Smooth muscle cell (in vitro differentiated cells): ENCODE measurements at regions not wholly inside any gene's neighbourhood (a gene's known extent, or its start where the extent isn't known, plus 50 kb on each side); places are given as distances from the start of the nearest gene placed in this dataset.

Experiments used
- DNase-seq: peaks from one replicate; lab custom pipeline; 2025; ENCODE audit not compliant: unreplicated experiment; lab: John Stamatoyannopoulos, UW
- H2AFZ ChIP-seq: fragments of 200-600 bp; sonication (generic); 2 replicates; pipeline ENCODE4 v1.6.0; 2016; ENCODE audit warnings: antibody characterized with exemption, low read depth, mild to moderate bottlenecking
- H3F3A ChIP-seq: fragments of 200-600 bp; sonication (generic); 2 replicates; pipeline ENCODE4 v1.6.0; 2017; ENCODE audit warnings: antibody characterized with exemption, low read depth
- H3K27ac ChIP-seq: fragments of 200-600 bp; sonication (generic); 2 replicates; pipeline ENCODE4 v1.5.1; 2016; ENCODE audit warnings: low read depth, mild to moderate bottlenecking
- H3K27me3 ChIP-seq: fragments of 200-600 bp; sonication (generic); 2 replicates; pipeline ENCODE4 v1.6.1; 2016; ENCODE audit warnings: low read depth, mild to moderate bottlenecking
- H3K36me3 ChIP-seq: fragments of 200-600 bp; sonication (generic); 2 replicates; pipeline ENCODE4 v1.5.1; 2016; ENCODE audit warnings: low read depth
- H3K4me1 ChIP-seq: fragments of 200-600 bp; sonication (generic); 2 replicates; pipeline ENCODE4 v1.5.1; 2016; ENCODE audit warnings: low read depth
- H3K4me2 ChIP-seq: fragments of 200-600 bp; sonication (generic); 2 replicates; pipeline ENCODE4 v1.6.0; 2016; ENCODE audit warnings: mild to moderate bottlenecking
- H3K4me3 ChIP-seq: fragments of 200-600 bp; sonication (generic); 2 replicates; pipeline ENCODE4 v1.5.1; 2016; ENCODE audit warnings: mild to moderate bottlenecking
- H3K79me2 ChIP-seq: fragments of 200-600 bp; sonication (generic); 2 replicates; pipeline ENCODE4 v1.6.0; 2016; ENCODE audit warnings: low read depth, mild to moderate bottlenecking
- H3K9ac ChIP-seq: fragments of 200-600 bp; sonication (generic); 2 replicates; pipeline ENCODE4 v1.6.0; 2016; ENCODE audit warnings: low read depth
- H3K9me3 ChIP-seq: fragments of 200-600 bp; sonication (generic); replicated peaks from 2 replicates; pipeline ENCODE4 v1.5.1; 2016; ENCODE audit warnings: low read depth
- H4K20me1 ChIP-seq: fragments of 200-600 bp; sonication (generic); 2 replicates; pipeline ENCODE4 v1.6.0; 2016; ENCODE audit warnings: low read depth
- CTCF ChIP-seq: fragments of 200-600 bp; sonication (generic); IDR thresholded peaks from 2 replicates; pipeline ENCODE4 v1.5.1; 2017; ENCODE audit warnings: borderline replicate concordance, mild to moderate bottlenecking, antibody characterized with exemption; ENCODE audit not compliant: insufficient read depth, poor library complexity, severe bottlenecking
- WGBS: methylation state at CpG from one replicate; pipeline ENCODE4 v1.1.7; 2016; ENCODE audit warnings: low lambda C conversion rate; 5-methylcytosine and 5-hydroxymethylcytosine counted together

- Histone ChIP-seq H3K27ac (no peak overlapping the region), H3K4me3 (no peak overlapping the region), H3F3A (no peaks in the 10 kb centered on the region)
These were observed 55.5 kb upstream of the ADAM23 start for GRCh38 chr2:206387808-206388207.

GRCh38 chr2:206388698-206389097 is 54.6 kb upstream of the ADAM23 start:
- Histone ChIP-seq H3K36me3 (no peaks in the 10 kb centered on the region), H3F3A (no peaks in the 10 kb centered on the region), H3K4me2 (no peak overlapping the region), H3K27me3 (no peaks in the 10 kb centered on the region), H2AFZ (no peak overlapping the region), H3K9me3 (no peaks in the 10 kb centered on the region), H3K79me2 (no peaks in the 10 kb centered on the region), H3K4me3 (no peak overlapping the region), H3K27ac (no peak overlapping the region), H3K9ac (no peak overlapping the region), H4K20me1 (no peaks in the 10 kb centered on the region), H3K4me1 (no peaks in the 10 kb centered on the region)
- DNase-seq, result no peak
- TF ChIP-seq CTCF, result no peak

More at GRCh38 chr2:206387808-206388207, 55.5 kb upstream of the ADAM23 start:
- Histone ChIP-seq H3K36me3 (no peaks in the 10 kb centered on the region), H3K27me3 (no peaks in the 10 kb centered on the region), H3K4me2 (no peak overlapping the region), H3K4me1 (no peaks in the 10 kb centered on the region), H4K20me1 (no peaks in the 10 kb centered on the region), H2AFZ (no peak overlapping the region), H3K9me3 (no peaks in the 10 kb centered on the region), H3K79me2 (no peaks in the 10 kb centered on the region), H3K9ac (no peak overlapping the region)
- TF ChIP-seq CTCF, result no peak
- WGBS, result 90% methylated on average over 3 of the region's 3 CpGs
- DNase-seq, result no peak

GRCh38 chr2:206389164-206389563 is 54.2 kb upstream of the ADAM23 start:
- H3K79me2 ChIP-seq, result no peaks in the 10 kb centered on the region
- no peaks in the 10 kb centered on the region for H3K36me3 ChIP-seq
- H3F3A ChIP-seq, result no peaks in the 10 kb centered on the region
- no peaks in the 10 kb centered on the region for H3K9me3 ChIP-seq
- H3K27ac ChIP-seq, result no peak overlapping the region
- H3K4me1 ChIP-seq, result no peaks in the 10 kb centered on the region
- no peak overlapping the region for H2AFZ ChIP-seq
- 62% methylated on average over 2 of the region's 2 CpGs for WGBS
- no peak overlapping the region for H3K4me3 ChIP-seq
- DNase-seq, result no peak
- H3K27me3 ChIP-seq, result no peaks in the 10 kb centered on the region
- H4K20me1 ChIP-seq, result no peaks in the 10 kb centered on the region
- H3K4me2 ChIP-seq, result no peak overlapping the region
- no peak for TF ChIP-seq CTCF
- H3K9ac ChIP-seq, result no peak overlapping the region

- Histone ChIP-seq H3K4me3 (no peak overlapping the region), H3K4me1 (no peaks in the 10 kb centered on the region), H2AFZ (no peak overlapping the region), H3K79me2 (no peaks in the 10 kb centered on the region), H3K27me3 (no peaks in the 10 kb centered on the region), H3K4me2 (no peak overlapping the region), H4K20me1 (no peaks in the 10 kb centered on the region), H3F3A (no peaks in the 10 kb centered on the region), H3K9me3 (no peaks in the 10 kb centered on the region), H3K36me3 (no peaks in the 10 kb centered on the region), H3K27ac (no peak overlapping the region), H3K9ac (no peak overlapping the region)
- TF ChIP-seq CTCF, result no peak
- no peak for DNase-seq
- WGBS, result 84% methylated on average over 2 of the region's 2 CpGs
These were observed 53.2 kb upstream of the ADAM23 start for GRCh38 chr2:206390181-206390580.
